CD1c-positive myeloid dendritic cell (primary cell): ENCODE measurements at regions not wholly inside any gene's neighbourhood (a gene's known extent, or its start where the extent isn't known, plus 50 kb on each side); places are given as distances from the start of the nearest gene placed in this dataset.

Source experiments
- DNase-seq: peaks from one replicate; pipeline ENCODE4 v3.0.0-alpha.2; 2016; ENCODE audit errors: extremely low spot score

- no peak for DNase-seq
These were observed 820.1 kb upstream of the RBFOX1 start for GRCh38 chr16:6512512-6512911.

- DNase-seq = no peak
These were observed 822.4 kb upstream of the RBFOX1 start for GRCh38 chr16:6510261-6510660.

- DNase-seq = no peak
These were observed 833.2 kb upstream of the RBFOX1 start for GRCh38 chr16:6499413-6499812.

GRCh38 chr16:6498858-6499257 is 833.8 kb upstream of the RBFOX1 start:
- DNase-seq = no peak

GRCh38 chr16:6496996-6497395 is 835.6 kb upstream of the RBFOX1 start:
- DNase-seq = no peak

GRCh38 chr16:6495486-6496210 is 837.0 kb upstream of the RBFOX1 start:
- DNase-seq = no peak

- DNase-seq = no peak
These were observed 837.9 kb upstream of the RBFOX1 start for GRCh38 chr16:6494716-6495115.

- DNase-seq = no peak
These were observed 839.1 kb upstream of the RBFOX1 start for GRCh38 chr16:6493555-6493954.

GRCh38 chr16:6492742-6493141 is 839.9 kb upstream of the RBFOX1 start:
- DNase-seq = no peak

- DNase-seq = no peak
These were observed 847.7 kb upstream of the RBFOX1 start for GRCh38 chr16:6484935-6485334.

- no peak for DNase-seq
These were observed 848.6 kb upstream of the RBFOX1 start for GRCh38 chr16:6484081-6484480.

- no peak for DNase-seq
These were observed 849.1 kb upstream of the RBFOX1 start for GRCh38 chr16:6483469-6484033.

GRCh38 chr16:6482696-6483468 is 849.8 kb upstream of the RBFOX1 start:
- no peak for DNase-seq

- DNase-seq = no peak
These were observed 850.8 kb upstream of the RBFOX1 start for GRCh38 chr16:6481894-6482293.

GRCh38 chr16:6453742-6454141 is 878.9 kb upstream of the RBFOX1 start:
- no peak for DNase-seq

GRCh38 chr16:6447021-6447790 is 885.4 kb upstream of the RBFOX1 start:
- DNase-seq = no peak

GRCh38 chr16:6446370-6446769 is 886.3 kb upstream of the RBFOX1 start:
- no peak for DNase-seq

GRCh38 chr16:6439129-6439528 is 893.5 kb upstream of the RBFOX1 start:
- no peak for DNase-seq

GRCh38 chr16:6428861-6429260 is 903.8 kb upstream of the RBFOX1 start:
- no peak for DNase-seq

- no peak for DNase-seq
These were observed 905.0 kb upstream of the RBFOX1 start for GRCh38 chr16:6427621-6428020.

- DNase-seq = no peak
These were observed 925.0 kb upstream of the RBFOX1 start for GRCh38 chr16:6407596-6407995.

GRCh38 chr16:6406028-6406427 is 926.6 kb upstream of the RBFOX1 start:
- no peak for DNase-seq
